Loucy (cell line): ENCODE measurements at regions not wholly inside any gene's neighbourhood (a gene's known extent, or its start where the extent isn't known, plus 50 kb on each side); places are given as distances from the start of the nearest gene placed in this dataset.
"Not testable (repeated sequence)": the region's sequence is repeated elsewhere in the genome, so short reads cannot be mapped to it uniquely, and the experiment has no call there.

Experiments used
- EZH2phosphoT487 ChIP-seq: fragments of 200-600 bp; IDR thresholded peaks from 2 replicates; pipeline ENCODE4 v1.6.1; 2018; ENCODE audit warnings: antibody characterized with exemption, mild to moderate bottlenecking, moderate library complexity, borderline replicate concordance
- TF ChIP-seq, protein P1 (sequence below): fragments of 200-600 bp; sonication (generic); conservative IDR thresholded peaks from 2 replicates; pipeline ENCODE4 v1.5.1; 2014; ENCODE audit warnings: mild to moderate bottlenecking, antibody characterized with exemption, low read length

DNA sequence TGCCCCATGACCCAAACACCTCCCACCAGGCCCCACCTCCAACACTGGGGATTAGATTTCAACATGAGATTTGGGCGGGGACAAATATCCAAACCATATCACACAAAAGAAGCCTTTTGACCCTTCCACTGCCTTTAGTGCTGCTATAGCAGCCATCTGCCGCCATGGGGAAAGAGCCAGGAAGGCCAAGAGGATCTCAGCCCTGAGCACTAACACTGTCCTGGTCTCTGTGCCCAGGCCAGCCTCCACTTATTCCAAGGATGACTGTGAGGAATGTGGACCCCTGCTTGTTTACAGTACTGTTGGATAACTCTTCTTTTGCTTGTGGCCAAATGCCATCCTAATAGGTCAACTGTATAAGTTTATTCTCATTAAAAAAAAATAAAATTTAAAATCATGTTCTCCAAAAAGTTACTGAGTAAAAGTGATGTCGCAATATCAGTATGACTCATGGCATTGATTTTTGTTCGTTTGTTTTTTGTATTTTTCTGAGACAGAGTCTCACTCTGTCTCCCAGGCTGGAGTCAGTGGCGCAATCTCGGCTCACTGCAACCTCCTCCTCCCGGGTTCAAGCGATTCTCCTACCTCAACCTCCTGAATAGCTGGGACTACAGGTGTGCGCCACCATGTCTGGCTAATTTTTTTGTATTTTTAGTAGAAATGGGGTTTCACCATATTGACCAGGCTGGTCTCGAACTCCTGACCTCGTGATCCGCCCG lies 166.4 kb downstream of the NDUFA12 start:
- TF ChIP-seq, protein P1, sequence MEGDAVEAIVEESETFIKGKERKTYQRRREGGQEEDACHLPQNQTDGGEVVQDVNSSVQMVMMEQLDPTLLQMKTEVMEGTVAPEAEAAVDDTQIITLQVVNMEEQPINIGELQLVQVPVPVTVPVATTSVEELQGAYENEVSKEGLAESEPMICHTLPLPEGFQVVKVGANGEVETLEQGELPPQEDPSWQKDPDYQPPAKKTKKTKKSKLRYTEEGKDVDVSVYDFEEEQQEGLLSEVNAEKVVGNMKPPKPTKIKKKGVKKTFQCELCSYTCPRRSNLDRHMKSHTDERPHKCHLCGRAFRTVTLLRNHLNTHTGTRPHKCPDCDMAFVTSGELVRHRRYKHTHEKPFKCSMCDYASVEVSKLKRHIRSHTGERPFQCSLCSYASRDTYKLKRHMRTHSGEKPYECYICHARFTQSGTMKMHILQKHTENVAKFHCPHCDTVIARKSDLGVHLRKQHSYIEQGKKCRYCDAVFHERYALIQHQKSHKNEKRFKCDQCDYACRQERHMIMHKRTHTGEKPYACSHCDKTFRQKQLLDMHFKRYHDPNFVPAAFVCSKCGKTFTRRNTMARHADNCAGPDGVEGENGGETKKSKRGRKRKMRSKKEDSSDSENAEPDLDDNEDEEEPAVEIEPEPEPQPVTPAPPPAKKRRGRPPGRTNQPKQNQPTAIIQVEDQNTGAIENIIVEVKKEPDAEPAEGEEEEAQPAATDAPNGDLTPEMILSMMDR = not testable (repeated sequence)
- TF ChIP-seq EZH2phosphoT487 = not testable (repeated sequence)
